Stimulated activated CD8-positive, alpha-beta memory T cell treated with anti-CD3 and anti-CD28 coated beads, Interleukin-12 subunit alpha, Interleukin-12 subunit beta, amount 100 ng/mL, for 24 hours (primary cell): ENCODE measurements at regions not wholly inside any gene's neighbourhood (a gene's known extent, or its start where the extent isn't known, plus 50 kb on each side); places are given as distances from the start of the nearest gene placed in this dataset.
"Not testable (repeated sequence)": the region's sequence is repeated elsewhere in the genome, so short reads cannot be mapped to it uniquely, and the experiment has no call there.

Experiments
- DNase-seq: peaks from one replicate; pipeline ENCODE4 v3.0.0-alpha.2; 2020; ENCODE audit errors: extremely low read depth

GRCh38 chr20:40890635-40891034, 138.0 kb upstream of the TOP1 start:
- no peak for DNase-seq

- DNase-seq: no peak
Observed at GRCh38 chr20:40891351-40891750, 137.3 kb upstream of the TOP1 start.

- DNase-seq: no peak
Observed at GRCh38 chr20:40892642-40893041, 136.0 kb upstream of the TOP1 start.

- DNase-seq: no peak
Observed at GRCh38 chr20:40893610-40894236, 134.9 kb upstream of the TOP1 start.

- no peak for DNase-seq
Observed at GRCh38 chr20:40894237-40894630, 134.4 kb upstream of the TOP1 start.

- no peak for DNase-seq
Observed at GRCh38 chr20:40895182-40895581, 133.4 kb upstream of the TOP1 start.

- DNase-seq: no peak
Observed at GRCh38 chr20:40896814-40897700, 131.6 kb upstream of the TOP1 start.

- no peak for DNase-seq
Observed at GRCh38 chr20:40899344-40899743, 129.3 kb upstream of the TOP1 start.

GRCh38 chr20:40900666-40901215, 127.9 kb upstream of the TOP1 start:
- no peak for DNase-seq

- no peak for DNase-seq
Observed at GRCh38 chr20:40902661-40903060, 126.0 kb upstream of the TOP1 start.

GRCh38 chr20:40908309-40908708, 120.3 kb upstream of the TOP1 start:
- no peak for DNase-seq

GRCh38 chr20:40909489-40909888, 119.1 kb upstream of the TOP1 start:
- DNase-seq: not testable (repeated sequence)

GRCh38 chr20:40910436-40910835, 118.2 kb upstream of the TOP1 start:
- DNase-seq: not testable (repeated sequence)

GRCh38 chr20:40911152-40911551, 117.5 kb upstream of the TOP1 start:
- DNase-seq: not testable (repeated sequence)

- no peak for DNase-seq
Observed at GRCh38 chr20:40913224-40914185, 115.1 kb upstream of the TOP1 start.

GRCh38 chr20:40915756-40916155, 112.9 kb upstream of the TOP1 start:
- DNase-seq: no peak

GRCh38 chr20:40916276-40916675, 112.3 kb upstream of the TOP1 start:
- DNase-seq: no peak

GRCh38 chr20:40920291-40920690, 108.3 kb upstream of the TOP1 start:
- no peak for DNase-seq

- no peak for DNase-seq
Observed at GRCh38 chr20:40922865-40923264, 105.8 kb upstream of the TOP1 start.

- no peak for DNase-seq
Observed at GRCh38 chr20:40925829-40926510, 102.7 kb upstream of the TOP1 start.

- DNase-seq: no peak
Observed at GRCh38 chr20:40926928-40927327, 101.7 kb upstream of the TOP1 start.
